Effector memory CD8-positive, alpha-beta T cell (primary cell): ENCODE measurements at regions not wholly inside any gene's neighbourhood (a gene's known extent, or its start where the extent isn't known, plus 50 kb on each side); places are given as distances from the start of the nearest gene placed in this dataset.
"Not testable (repeated sequence)": the region's sequence is repeated elsewhere in the genome, so short reads cannot be mapped to it uniquely, and the experiment has no call there.

ENCODE experiments used
- ATAC-seq: fragments of 150-1000 bp; cut with Tn5 transposase; replicated peaks from 2 replicates; pipeline ENCODE4 v1.10.0; 2021; ENCODE audit warnings: mild to moderate bottlenecking, moderate library complexity
- DNase-seq, 3 experiments: peaks; one replicate each; pipeline ENCODE4 v3.0.0; 2021
- H3K27ac Mint-ChIP-seq, 2 donors: one replicate each; pipeline ENCODE4 v1.8.0; 2022; ENCODE audit warnings: mild to moderate bottlenecking in 2 of 2, mixed read lengths in 2 of 2, moderate library complexity in 2 of 2
- H3K27me3 Mint-ChIP-seq, 2 donors: one replicate each; pipeline ENCODE4 v1.8.0; 2022; ENCODE audit warnings: mixed read lengths in 2 of 2
- H3K36me3 Mint-ChIP-seq: one replicate; pipeline ENCODE4 v1.8.0; 2022; ENCODE audit warnings: mild to moderate bottlenecking, moderate library complexity, mixed read lengths; ENCODE audit not compliant: insufficient read depth
- H3K4me1 Mint-ChIP-seq, 2 donors: one replicate each; pipeline ENCODE4 v1.8.0; 2022; ENCODE audit warnings: low read depth in 2 of 2, mixed read lengths in 2 of 2
- H3K4me3 Mint-ChIP-seq, 2 donors: one replicate each; pipeline ENCODE4 v1.8.0; 2022; ENCODE audit warnings: mild to moderate bottlenecking in 2 of 2, mixed read lengths in 2 of 2, moderate library complexity in 2 of 2
- H3K9me3 Mint-ChIP-seq, 2 donors: one replicate each; pipeline ENCODE4 v1.8.0; 2022; ENCODE audit warnings: mixed read lengths in 2 of 2

DNA sequence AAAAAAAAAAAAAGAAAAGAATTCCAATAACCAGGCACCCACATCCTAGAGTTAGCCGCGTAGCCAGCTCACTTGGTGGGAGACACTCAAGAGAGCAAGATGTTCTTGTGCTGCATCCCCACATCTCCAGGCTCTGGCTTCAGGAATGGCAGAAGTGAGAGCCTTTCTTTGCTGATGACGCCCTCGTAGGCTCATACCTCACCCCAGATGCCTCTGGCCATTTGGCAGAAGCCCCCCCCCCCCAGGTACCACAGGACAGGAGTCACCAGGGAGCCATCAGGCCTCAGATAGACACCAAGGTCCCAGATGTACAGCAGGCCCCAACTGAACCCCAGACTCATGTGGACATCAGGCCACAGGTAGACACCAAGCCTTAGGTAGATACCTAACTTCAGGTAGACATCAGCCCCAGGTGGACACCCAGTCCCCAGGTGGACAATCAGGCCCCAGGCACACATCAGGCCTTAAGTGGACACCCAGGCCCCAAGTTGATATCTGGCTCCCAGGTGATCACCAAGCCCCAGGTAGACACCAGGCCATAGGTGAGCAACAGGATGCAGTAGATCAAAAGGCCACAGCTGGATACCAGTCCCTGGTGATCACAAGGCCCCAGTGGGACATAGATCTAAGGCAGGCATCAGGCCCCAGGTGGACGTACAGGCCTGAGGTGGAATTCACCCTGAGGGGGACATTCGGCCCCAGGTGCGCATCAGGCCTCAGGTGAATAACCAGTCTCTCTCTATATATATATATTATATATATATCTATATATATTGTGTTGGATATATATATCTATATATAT lies 202.5 kb downstream of the POTEM start:
- not testable (repeated sequence) for H3K4me3 Mint-ChIP-seq, H3K27me3 Mint-ChIP-seq, H3K4me1 Mint-ChIP-seq, H3K36me3 Mint-ChIP-seq, DNase-seq, H3K9me3 Mint-ChIP-seq, H3K27ac Mint-ChIP-seq, ATAC-seq

GRCh38 chr14:19172745-19173144 lies 205.5 kb downstream of the POTEM start:
- ATAC-seq, DNase-seq, H3K27ac Mint-ChIP-seq, H3K4me3 Mint-ChIP-seq, H3K36me3 Mint-ChIP-seq, H3K4me1 Mint-ChIP-seq, H3K27me3 Mint-ChIP-seq: not testable (repeated sequence)
- peaks cover 0 to 11% of the 10 kb centered on the region in 2 donors for H3K9me3 Mint-ChIP-seq

- not testable (repeated sequence) for H3K4me1 Mint-ChIP-seq, ATAC-seq, H3K36me3 Mint-ChIP-seq, H3K27ac Mint-ChIP-seq, H3K4me3 Mint-ChIP-seq, DNase-seq, H3K9me3 Mint-ChIP-seq, H3K27me3 Mint-ChIP-seq
These were observed 206.0 kb downstream of the POTEM start for GRCh38 chr14:19173188-19173587.

DNA sequence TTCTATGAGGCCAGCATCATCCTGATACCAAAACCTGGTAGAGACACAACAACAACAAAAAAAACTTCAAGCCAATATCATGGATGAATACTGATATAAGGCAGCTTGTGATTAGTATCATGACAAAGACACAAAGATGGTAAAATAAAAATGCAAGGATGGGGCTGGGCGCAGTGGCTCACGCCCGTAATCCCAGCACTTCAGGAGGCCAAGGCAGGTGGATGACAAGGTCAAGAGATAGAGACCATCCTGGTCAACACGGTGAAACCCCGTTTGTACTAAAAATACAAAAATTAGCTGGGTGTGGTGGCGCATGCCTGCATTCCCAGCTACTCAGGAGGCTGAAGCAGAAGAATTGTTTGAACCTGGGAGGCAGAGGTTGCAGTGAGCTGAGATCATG lies 210.2 kb downstream of the POTEM start:
- not testable (repeated sequence) for H3K27ac Mint-ChIP-seq, H3K4me1 Mint-ChIP-seq, H3K9me3 Mint-ChIP-seq, H3K27me3 Mint-ChIP-seq, DNase-seq, H3K4me3 Mint-ChIP-seq, ATAC-seq, H3K36me3 Mint-ChIP-seq

- not testable (repeated sequence) for H3K27ac Mint-ChIP-seq, H3K36me3 Mint-ChIP-seq, H3K9me3 Mint-ChIP-seq, H3K27me3 Mint-ChIP-seq, ATAC-seq, DNase-seq, H3K4me3 Mint-ChIP-seq, H3K4me1 Mint-ChIP-seq
These were observed 213.1 kb downstream of the POTEM start for GRCh38 chr14:19180297-19180696.

DNA sequence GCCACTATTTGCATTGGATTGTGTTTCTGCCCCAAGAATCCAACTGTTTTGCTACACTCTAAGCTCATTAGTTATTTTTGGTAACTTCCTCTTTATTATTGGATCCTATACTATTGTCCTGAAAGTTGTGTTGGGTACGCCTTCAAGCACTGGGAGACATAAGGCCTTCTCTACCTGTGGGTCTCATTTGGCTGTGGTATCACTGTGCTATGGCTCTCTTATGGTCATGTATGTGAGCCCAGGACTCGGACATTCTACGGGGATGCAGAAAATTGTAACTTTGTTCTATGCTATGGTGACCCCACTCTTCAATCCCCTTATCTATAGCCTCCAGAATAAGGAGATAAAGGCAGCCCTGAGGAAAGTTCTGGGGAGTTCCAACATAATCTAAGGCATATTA lies 213.6 kb downstream of the POTEM start:
- not testable (repeated sequence) for ATAC-seq, H3K4me3 Mint-ChIP-seq, H3K4me1 Mint-ChIP-seq, DNase-seq, H3K27me3 Mint-ChIP-seq, H3K36me3 Mint-ChIP-seq, H3K9me3 Mint-ChIP-seq, H3K27ac Mint-ChIP-seq

DNA sequence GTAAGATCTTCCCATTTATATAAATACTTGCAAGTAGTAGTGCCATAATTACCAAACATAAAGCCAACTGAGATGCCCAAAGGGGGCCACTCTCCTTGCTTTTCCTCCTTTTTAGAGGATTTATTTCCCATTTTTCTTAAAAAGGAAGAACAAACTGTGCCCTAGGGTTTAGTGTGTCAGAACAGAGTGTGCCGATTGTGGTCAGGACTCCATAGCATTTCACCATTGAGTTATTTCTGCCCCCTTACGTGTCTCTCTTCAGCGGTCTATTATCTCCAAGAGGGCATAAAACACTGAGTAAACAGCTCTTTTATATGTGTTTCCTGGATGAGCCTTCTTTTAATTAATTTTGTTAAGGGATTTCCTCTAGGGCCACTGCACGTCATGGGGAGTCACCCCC lies 227.9 kb downstream of the POTEM start:
- ATAC-seq, DNase-seq, H3K27ac Mint-ChIP-seq, H3K4me3 Mint-ChIP-seq, H3K27me3 Mint-ChIP-seq, H3K36me3 Mint-ChIP-seq, H3K9me3 Mint-ChIP-seq, H3K4me1 Mint-ChIP-seq: not testable (repeated sequence)

GRCh38 chr14:19197488-19198234 lies 230.4 kb downstream of the POTEM start:
- not testable (repeated sequence) for H3K4me1 Mint-ChIP-seq, DNase-seq, H3K27ac Mint-ChIP-seq, H3K27me3 Mint-ChIP-seq, H3K4me3 Mint-ChIP-seq, H3K9me3 Mint-ChIP-seq, ATAC-seq, H3K36me3 Mint-ChIP-seq

DNA sequence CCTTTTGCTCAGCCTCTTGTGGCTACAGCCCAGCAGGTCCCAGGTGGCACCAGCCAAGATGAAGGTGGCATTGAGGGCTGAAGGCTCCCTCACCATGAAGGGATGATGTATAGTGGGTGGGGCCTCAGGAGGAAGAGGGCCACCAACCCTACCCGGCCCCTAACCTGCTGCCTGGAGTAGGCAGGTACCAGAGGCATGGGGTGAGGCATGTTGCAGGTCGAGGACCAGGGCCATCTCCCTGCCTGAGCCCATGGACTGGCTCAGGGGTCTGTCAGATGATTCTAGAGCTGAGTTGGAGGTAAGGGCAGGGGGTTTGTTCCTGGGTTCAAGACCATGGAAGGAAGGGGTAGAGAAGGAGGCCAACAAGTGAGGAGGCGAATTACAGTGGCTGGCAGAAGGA lies 231.1 kb downstream of the POTEM start:
- not testable (repeated sequence) for ATAC-seq, H3K27me3 Mint-ChIP-seq

DNA sequence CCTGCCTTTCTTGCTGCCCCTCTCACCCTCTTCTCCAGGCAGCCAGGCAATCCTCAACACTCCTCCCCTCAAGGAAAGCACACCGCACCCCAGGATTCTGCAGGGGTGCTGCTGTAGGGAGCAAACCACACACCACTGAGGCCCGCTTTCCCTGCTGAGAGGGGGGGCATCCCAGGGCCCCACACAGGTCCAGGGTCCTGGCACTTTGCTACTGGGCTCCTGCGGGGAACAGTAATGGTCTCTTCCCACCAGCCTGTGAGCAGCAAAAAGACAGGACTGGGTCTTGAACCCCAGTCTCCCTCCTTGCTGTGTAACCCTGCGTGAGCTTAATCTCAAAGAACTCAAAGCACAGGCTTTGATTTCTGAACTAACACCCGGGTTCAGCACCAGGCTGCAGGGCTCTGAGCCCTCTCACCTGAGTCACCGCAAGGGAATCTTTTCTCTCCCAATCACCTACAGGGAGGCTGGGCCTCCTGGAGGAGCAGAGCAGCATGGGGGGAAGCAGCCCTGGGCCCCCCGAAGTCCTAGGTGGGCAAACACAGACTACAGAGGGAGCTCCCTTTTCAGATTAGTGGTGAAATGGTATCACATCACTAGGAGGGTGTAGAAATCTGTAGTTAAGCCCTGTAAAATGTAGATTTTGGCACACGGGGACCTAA lies 232.6 kb downstream of the POTEG start:
- not testable (repeated sequence) for ATAC-seq, H3K36me3 Mint-ChIP-seq, DNase-seq

More for the DNA sequence above, 231.1 kb downstream of the POTEM start:
- not testable (repeated sequence) for H3K27ac Mint-ChIP-seq, H3K9me3 Mint-ChIP-seq, H3K4me3 Mint-ChIP-seq, H3K4me1 Mint-ChIP-seq, DNase-seq, H3K36me3 Mint-ChIP-seq

DNA sequence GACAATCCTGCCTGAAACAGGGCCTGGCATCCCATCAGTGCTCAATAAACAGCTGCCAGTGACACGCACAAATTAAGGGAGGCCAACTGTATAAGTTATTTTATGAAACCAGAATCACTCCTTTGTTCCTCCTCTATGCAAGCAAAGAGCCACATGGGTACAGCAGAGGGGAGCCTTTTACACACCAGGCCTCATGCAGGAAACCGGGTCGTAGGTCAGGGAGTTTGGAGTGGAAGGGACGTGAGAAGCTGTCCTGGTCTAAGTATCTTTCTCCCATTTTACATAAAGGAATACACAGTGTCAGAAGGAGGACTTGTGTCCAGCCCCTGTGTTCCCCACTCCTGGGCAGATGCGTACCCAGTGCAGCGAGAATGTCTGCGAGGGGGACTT lies 232.1 kb downstream of the POTEG start:
- ATAC-seq, DNase-seq, H3K36me3 Mint-ChIP-seq, H3K27ac Mint-ChIP-seq, H3K27me3 Mint-ChIP-seq, H3K4me1 Mint-ChIP-seq, H3K4me3 Mint-ChIP-seq, H3K9me3 Mint-ChIP-seq: not testable (repeated sequence)

More for the DNA sequence above, 232.6 kb downstream of the POTEG start:
- not testable (repeated sequence) for H3K4me1 Mint-ChIP-seq, H3K9me3 Mint-ChIP-seq, H3K27me3 Mint-ChIP-seq, H3K4me3 Mint-ChIP-seq, H3K27ac Mint-ChIP-seq

GRCh38 chr14:19203250-19203972 lies 230.7 kb downstream of the POTEG start:
- not testable (repeated sequence) for H3K36me3 Mint-ChIP-seq, H3K9me3 Mint-ChIP-seq, H3K27me3 Mint-ChIP-seq, DNase-seq, H3K4me1 Mint-ChIP-seq, ATAC-seq, H3K4me3 Mint-ChIP-seq, H3K27ac Mint-ChIP-seq

- not testable (repeated sequence) for ATAC-seq, H3K4me3 Mint-ChIP-seq, H3K36me3 Mint-ChIP-seq, H3K9me3 Mint-ChIP-seq, DNase-seq, H3K4me1 Mint-ChIP-seq, H3K27ac Mint-ChIP-seq, H3K27me3 Mint-ChIP-seq
These were observed 229.3 kb downstream of the POTEG start for GRCh38 chr14:19204827-19205226.
